GM19455 (cell line): ENCODE measurements at regions not wholly inside any gene's neighbourhood (a gene's known extent, or its start where the extent isn't known, plus 50 kb on each side); places are given as distances from the start of the nearest gene placed in this dataset.

ENCODE experiments used
- ATAC-seq: cut with Tn5 transposase; IDR thresholded peaks from one replicate; pipeline ENCODE4 v1.9.1; 2021; ENCODE audit not compliant: unreplicated experiment

- ATAC-seq, result no peak
These were observed 568.1 kb upstream of the MKI67 start for GRCh38 chr10:128694168-128694850.

GRCh38 chr10:128694851-128695725, 568.9 kb upstream of the MKI67 start:
- ATAC-seq, result no peak

GRCh38 chr10:128695931-128696330, 569.7 kb upstream of the MKI67 start:
- no peak for ATAC-seq

DNA sequence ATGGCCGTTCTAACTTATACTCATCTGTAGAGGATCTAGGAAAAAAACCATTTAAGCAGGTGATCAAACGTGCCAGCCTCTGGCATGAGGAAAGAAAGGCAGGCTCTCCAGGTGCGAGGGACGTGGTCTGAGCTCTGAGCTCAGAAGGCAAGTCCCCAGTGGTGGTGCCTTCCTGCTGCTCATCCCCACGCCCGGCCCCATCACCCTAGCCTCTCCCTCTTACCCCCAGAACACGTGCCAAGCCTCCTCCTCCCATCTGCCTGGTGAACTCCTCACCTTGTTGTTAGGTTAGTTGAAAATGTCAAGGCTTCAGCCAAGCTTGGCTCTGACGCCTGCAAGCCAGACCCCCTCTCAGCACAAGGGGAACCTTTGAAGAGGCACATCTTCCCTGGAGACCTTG, 571.2 kb upstream of the MKI67 start:
- ATAC-seq, result no peak

DNA sequence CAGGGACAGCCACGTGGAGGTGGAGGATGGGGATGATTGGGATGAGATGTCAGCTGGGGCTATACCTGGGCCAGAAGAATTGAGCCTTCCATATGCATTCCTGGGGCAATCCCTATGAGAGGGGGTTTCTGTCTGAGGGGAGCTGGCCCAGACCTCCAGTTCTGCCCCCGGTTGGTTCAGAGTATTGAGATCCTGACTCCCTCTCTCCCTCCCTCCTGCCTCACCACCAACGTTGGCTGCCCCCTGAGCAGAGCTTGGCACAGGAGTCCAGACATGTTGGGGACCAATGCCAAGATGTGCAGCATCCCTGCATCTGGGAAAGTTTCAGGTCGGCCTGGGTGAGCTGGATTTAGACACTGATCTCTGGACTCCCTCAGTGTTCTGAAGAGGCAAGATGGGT, 575.2 kb upstream of the MKI67 start:
- no peak for ATAC-seq

- no peak for ATAC-seq
These were observed 575.6 kb upstream of the MKI67 start for GRCh38 chr10:128701837-128702236.

GRCh38 chr10:128704716-128705115, 578.5 kb upstream of the MKI67 start:
- no peak for ATAC-seq

DNA sequence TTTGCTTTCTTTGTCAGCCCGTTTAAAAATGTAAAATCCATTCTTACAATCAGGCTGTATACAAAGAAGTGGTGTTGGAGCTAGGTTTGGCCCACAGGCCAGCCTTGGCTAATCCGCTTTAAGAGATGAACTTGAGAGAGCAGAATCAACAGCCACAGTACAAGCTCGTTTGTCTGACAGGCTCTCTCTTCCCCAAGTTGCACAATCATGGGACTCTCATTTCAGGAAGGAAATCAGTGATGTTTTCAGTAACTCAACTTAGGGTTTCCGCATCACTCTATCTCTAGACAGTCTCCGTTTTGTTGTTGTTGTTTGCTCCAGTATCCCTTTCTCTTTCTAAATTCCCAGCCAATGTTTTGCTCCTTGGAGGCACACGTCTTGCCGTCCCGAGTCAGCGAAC, 582.0 kb upstream of the MKI67 start:
- ATAC-seq, result no peak

GRCh38 chr10:128709686-128710085, 583.5 kb upstream of the MKI67 start:
- no peak for ATAC-seq

GRCh38 chr10:128710098-128710797, 584.0 kb upstream of the MKI67 start:
- ATAC-seq, result no peak

GRCh38 chr10:128710798-128711183, 584.6 kb upstream of the MKI67 start:
- no peak for ATAC-seq

GRCh38 chr10:128711806-128712205, 585.6 kb upstream of the MKI67 start:
- ATAC-seq, result no peak

DNA sequence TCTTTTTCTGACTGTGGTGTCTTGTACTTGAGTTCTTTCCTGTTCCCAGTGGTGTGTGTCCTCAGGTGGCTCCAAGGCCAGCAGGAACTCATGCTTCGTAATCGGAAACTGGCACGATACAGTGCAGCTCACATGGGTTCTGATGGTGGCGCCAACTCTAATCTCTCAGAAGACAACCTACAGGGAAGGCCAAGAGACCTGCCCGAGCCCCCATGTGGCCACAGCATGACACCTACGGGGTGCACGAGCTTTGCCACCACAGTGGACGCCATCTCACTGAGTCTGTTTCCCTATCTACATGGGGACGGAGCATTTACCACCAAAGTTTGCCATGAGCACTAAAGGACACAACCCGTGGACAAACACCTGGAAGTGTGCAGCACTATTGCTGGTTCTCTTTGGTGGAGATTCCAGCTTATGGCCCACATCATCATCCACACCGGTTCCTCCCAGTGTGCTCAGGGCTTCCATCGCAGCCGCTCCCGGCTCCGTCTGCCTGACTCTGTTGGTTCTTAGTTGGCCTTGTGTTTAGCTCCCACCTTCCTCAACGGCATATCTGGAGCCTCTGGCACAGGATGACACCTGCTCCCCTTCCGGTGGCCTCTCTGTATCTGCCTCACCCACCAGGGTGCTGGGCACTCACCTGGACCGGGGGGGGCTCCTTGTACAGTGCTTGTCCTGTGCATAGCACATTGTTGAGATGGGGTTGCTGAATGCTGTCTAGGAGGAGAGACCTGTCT, 586.6 kb upstream of the MKI67 start:
- no peak for ATAC-seq

DNA sequence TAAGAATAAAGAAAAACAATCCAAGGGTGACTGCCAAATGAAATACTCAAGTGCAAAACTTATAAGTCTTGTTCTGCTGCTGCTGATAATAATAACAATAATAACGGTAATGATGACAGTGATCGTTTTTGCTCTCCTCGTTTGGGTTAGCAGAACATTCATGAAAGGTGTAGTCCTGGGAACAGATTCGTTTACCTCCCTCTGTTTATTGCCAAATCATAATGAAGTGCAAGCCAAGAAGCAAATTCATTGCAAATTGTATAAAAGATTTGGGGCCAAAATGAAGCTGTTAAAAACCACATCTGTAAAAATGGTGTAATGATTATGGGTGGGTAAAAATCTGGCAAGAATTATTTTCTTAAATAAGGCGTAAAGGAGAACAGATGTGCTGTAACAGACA, 587.2 kb upstream of the MKI67 start:
- ATAC-seq, result no peak

DNA sequence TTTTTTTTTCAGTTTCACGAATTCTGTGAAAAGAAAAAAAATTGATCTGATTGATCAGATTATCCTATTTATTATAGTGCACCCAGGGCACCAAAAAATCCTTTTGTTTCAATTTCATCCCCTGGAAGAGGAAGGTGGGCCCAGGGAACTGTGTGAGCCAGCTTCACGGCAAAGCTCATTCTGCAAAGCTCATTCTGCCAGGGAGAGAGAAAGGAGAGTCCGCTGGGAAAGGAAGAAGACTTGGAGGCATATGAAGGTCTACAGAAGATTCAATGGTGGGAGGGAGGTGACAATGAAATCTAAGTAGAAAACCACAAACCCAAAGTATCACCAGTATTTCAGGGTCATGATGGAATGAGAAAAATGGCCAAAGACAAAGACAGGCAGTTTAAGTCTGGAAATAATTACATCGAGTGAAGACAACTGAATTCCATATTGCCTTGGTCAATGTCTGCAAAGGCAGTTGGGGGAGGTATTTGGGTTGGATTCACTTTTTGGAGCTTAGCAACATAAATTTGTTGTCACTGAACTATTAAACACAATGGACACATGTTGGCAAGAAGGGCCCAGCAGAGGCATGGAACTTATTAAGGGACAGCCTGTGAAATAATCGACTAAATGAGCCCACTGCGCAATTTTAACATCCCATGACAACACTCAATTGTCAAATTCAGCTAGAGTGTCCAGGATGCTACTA, 587.8 kb upstream of the MKI67 start:
- no peak for ATAC-seq

DNA sequence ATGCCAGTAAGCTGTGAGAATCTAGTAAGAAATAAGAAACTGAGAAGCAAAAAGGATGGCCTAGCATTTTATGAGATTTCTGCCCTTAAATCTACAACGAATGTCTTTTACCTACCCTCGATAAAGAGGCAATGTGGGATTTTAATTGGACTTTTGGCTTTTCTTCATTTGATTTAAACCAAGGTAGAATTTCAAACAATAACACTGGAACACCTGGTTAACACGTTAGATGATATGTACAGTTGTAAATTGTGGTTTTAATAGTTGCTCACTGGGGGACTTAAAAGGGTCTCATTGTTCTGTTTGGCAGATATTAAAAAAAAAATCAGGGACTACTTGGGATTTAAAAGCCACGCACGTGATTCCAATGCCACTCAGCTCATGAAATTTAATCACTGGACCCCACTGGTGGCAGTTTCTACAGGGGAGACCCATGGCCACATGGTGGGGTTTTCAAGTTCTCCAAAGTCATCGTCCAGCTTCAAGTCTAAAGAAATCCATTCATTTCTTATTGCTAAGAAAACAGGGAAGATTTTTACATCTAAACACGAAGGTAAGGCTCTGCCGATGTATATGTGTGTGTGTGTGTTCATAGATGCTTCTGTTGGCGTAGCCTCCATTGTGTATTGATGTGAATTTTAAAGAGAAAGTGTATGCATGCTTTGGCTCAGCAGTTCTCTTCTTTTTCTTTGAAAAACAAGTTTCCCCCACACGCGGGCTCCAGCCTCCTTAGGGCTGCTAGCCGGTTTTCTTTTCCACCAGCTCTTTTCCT, 588.6 kb upstream of the MKI67 start:
- ATAC-seq, result no peak

- no peak for ATAC-seq
These were observed 590.0 kb upstream of the MKI67 start for GRCh38 chr10:128716181-128716580.

GRCh38 chr10:128721963-128722445, 595.8 kb upstream of the MKI67 start:
- ATAC-seq, result no peak

DNA sequence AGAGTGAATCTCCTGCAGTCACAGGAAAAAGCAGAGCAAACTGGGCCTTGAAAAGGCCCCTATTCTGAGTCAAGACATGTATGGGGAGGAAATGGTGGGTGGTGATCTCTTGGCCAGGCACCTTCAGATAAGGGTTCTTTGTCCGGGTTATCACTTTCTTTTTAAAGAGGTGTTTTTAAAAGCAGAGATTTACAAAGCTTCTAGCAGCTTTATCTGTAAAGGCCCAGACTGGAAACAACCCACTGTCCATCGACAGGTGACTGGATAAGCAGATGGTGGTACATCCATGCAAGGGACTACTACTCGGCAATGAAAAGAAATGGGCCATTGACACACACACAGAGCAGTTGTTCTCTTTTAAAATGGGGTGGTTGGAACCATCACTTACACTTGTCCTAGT, 596.7 kb upstream of the MKI67 start:
- ATAC-seq, result no peak
